K562 (cell line): ENCODE measurements at regions not wholly inside any gene's neighbourhood (a gene's known extent, or its start where the extent isn't known, plus 50 kb on each side); places are given as distances from the start of the nearest gene placed in this dataset.

ENCODE experiments used
- GATA2 ChIP-seq: sonication (generic); formaldehyde crosslinking; IDR thresholded peaks from 2 replicates; pipeline ENCODE4 v1.4.0; 2020; ENCODE audit warnings: mild to moderate bottlenecking, missing genetic modification reagents
- KDM2B ChIP-seq: fragments of 250-450 bp; sonication (Bioruptor Pico); IDR thresholded peaks from 2 replicates; pipeline ENCODE4 v1.8.0; 2021; ENCODE audit warnings: mild to moderate bottlenecking, moderate library complexity
- MAFG ChIP-seq: fragments of 450-650 bp; conservative IDR thresholded peaks from 2 replicates; pipeline ENCODE4 v1.6.1; 2016; ENCODE audit warnings: missing genetic modification characterization, missing compliant biosample characterization
- MAFK ChIP-seq: IDR thresholded peaks from 2 replicates; pipeline ENCODE4 v1.6.1; 2011; ENCODE audit warnings: low read length, improper control_type of control experiment
- MCM2 ChIP-seq: fragments of 450-650 bp; IDR thresholded peaks from 2 replicates; pipeline ENCODE4 v1.6.1; 2017; ENCODE audit warnings: low read depth, mild to moderate bottlenecking
- NFYB ChIP-seq: IDR thresholded peaks from 2 replicates; pipeline ENCODE4 v1.6.1; 2011; ENCODE audit warnings: mild to moderate bottlenecking, moderate library complexity; ENCODE audit not compliant: insufficient read length; ENCODE audit errors: extremely low read depth
- NR2C1 ChIP-seq, 2 experiments: fragments of 450-650 bp; IDR thresholded peaks; 2 replicates each; pipeline ENCODE4 v1.6.1; 2017; ENCODE audit warnings: mild to moderate bottlenecking in 2 of 2, antibody characterized with exemption in 1 of 2, inconsistent platforms in 1 of 2, missing compliant biosample characterization in 1 of 2, missing genetic modification characterization in 1 of 2
- PHF20 ChIP-seq: fragments of 450-650 bp; IDR thresholded peaks from 2 replicates; pipeline ENCODE4 v1.6.1; 2018; ENCODE audit not compliant: partially characterized antibody
- RBM39 ChIP-seq: fragments of 200-400 bp; formaldehyde crosslinking; optimal IDR thresholded peaks from 2 replicates; pipeline ENCODE3; 2018; ENCODE audit warnings: low read depth, low read length
- SMAD3 ChIP-seq: fragments of 450-650 bp; formaldehyde crosslinking; conservative IDR thresholded peaks from 2 replicates; pipeline ENCODE4 v1.4.0; 2020; ENCODE audit warnings: mild to moderate bottlenecking
- TAF9B ChIP-seq: fragments of 450-650 bp; IDR thresholded peaks from 2 replicates; pipeline ENCODE4 v1.6.1; 2018; ENCODE audit warnings: mild to moderate bottlenecking; ENCODE audit not compliant: partially characterized antibody
- TRIM24 ChIP-seq, 2 experiments: fragments of 450-650 bp; IDR thresholded peaks; 2 replicates each; pipeline ENCODE4 v1.6.1; 2016
- ZEB2 ChIP-seq: fragments of 450-650 bp; IDR thresholded peaks from 2 replicates; pipeline ENCODE4 v1.6.1; 2016
- ZNF212 ChIP-seq: fragments of 450-650 bp; formaldehyde crosslinking; IDR thresholded peaks from 2 replicates; pipeline ENCODE4 v1.4.0; 2020; ENCODE audit warnings: mild to moderate bottlenecking
- ZNF23 ChIP-seq: fragments of 250-450 bp; sonication (Bioruptor Pico); IDR thresholded peaks from 2 replicates; pipeline ENCODE4 v1.4.0; 2020; ENCODE audit warnings: mild to moderate bottlenecking
- ZNF384 ChIP-seq: IDR thresholded peaks from 2 replicates; pipeline ENCODE4 v1.6.1; 2012; ENCODE audit warnings: low read depth, low read length, improper control_type of control experiment
- TF ChIP-seq, protein P1 (sequence below): fragments of 250-450 bp; sonication (Bioruptor Pico); IDR thresholded peaks from 2 replicates; pipeline ENCODE4 v1.4.0; 2020
- TF ChIP-seq, protein P2 (sequence below): sonication (generic); formaldehyde crosslinking; IDR thresholded peaks from 2 replicates; pipeline ENCODE4 v1.9.0; 2022; ENCODE audit warnings: mild to moderate bottlenecking, missing genetic modification reagents
- TF ChIP-seq, protein P3 (sequence below): sonication (generic); formaldehyde crosslinking; IDR thresholded peaks from 2 replicates; pipeline ENCODE4 v1.8.1; 2023; ENCODE audit warnings: mild to moderate bottlenecking, missing genetic modification reagents, moderate library complexity
- TF ChIP-seq, protein P4 (sequence below), 3 experiments: IDR thresholded peaks in 2 of 3; conservative IDR thresholded peaks in 1 of 3; 2 replicates each; pipeline ENCODE4 v1.5.1; 2011 to 2012; ENCODE audit warnings: low read length in 3 of 3, mild to moderate bottlenecking in 3 of 3, control low read depth in 2 of 3, improper control_type of control experiment in 1 of 3, inconsistent platforms in 1 of 3, low read depth in 1 of 3, mixed read lengths in 1 of 3, moderate library complexity in 1 of 3; ENCODE audit not compliant: insufficient read depth in 2 of 3
- TF ChIP-seq, protein P5 (sequence below): fragments of 450-650 bp; IDR thresholded peaks from 2 replicates; pipeline ENCODE4 v1.6.1; 2017; ENCODE audit warnings: mild to moderate bottlenecking, moderate library complexity

DNA sequence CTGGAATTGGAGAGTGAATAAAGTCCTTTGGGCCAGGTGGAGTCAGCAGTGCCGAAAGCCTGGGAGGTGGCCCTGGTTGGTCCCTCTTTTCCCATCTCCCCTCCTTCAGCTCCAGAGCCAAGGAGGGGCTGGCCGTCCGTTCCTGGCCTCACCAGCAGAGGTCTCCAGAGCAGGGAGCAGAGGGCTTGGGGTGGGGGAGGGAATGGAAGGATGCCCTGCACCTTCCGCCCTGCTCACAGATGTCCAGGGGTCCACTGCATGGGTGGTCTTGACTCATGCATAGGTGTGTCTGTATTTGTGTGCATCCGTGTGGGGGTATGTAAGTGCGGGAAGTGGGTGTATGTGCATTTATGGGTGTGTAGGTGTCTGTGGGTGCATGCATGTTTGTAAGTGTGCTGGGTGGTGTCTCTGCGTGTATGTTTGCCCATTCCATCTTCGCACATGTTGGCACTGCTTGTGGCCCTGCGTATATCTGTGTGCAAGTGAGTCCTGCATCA lies 201.8 kb downstream of the ZFP36L2 start (continued):
- TF ChIP-seq, protein P1, sequence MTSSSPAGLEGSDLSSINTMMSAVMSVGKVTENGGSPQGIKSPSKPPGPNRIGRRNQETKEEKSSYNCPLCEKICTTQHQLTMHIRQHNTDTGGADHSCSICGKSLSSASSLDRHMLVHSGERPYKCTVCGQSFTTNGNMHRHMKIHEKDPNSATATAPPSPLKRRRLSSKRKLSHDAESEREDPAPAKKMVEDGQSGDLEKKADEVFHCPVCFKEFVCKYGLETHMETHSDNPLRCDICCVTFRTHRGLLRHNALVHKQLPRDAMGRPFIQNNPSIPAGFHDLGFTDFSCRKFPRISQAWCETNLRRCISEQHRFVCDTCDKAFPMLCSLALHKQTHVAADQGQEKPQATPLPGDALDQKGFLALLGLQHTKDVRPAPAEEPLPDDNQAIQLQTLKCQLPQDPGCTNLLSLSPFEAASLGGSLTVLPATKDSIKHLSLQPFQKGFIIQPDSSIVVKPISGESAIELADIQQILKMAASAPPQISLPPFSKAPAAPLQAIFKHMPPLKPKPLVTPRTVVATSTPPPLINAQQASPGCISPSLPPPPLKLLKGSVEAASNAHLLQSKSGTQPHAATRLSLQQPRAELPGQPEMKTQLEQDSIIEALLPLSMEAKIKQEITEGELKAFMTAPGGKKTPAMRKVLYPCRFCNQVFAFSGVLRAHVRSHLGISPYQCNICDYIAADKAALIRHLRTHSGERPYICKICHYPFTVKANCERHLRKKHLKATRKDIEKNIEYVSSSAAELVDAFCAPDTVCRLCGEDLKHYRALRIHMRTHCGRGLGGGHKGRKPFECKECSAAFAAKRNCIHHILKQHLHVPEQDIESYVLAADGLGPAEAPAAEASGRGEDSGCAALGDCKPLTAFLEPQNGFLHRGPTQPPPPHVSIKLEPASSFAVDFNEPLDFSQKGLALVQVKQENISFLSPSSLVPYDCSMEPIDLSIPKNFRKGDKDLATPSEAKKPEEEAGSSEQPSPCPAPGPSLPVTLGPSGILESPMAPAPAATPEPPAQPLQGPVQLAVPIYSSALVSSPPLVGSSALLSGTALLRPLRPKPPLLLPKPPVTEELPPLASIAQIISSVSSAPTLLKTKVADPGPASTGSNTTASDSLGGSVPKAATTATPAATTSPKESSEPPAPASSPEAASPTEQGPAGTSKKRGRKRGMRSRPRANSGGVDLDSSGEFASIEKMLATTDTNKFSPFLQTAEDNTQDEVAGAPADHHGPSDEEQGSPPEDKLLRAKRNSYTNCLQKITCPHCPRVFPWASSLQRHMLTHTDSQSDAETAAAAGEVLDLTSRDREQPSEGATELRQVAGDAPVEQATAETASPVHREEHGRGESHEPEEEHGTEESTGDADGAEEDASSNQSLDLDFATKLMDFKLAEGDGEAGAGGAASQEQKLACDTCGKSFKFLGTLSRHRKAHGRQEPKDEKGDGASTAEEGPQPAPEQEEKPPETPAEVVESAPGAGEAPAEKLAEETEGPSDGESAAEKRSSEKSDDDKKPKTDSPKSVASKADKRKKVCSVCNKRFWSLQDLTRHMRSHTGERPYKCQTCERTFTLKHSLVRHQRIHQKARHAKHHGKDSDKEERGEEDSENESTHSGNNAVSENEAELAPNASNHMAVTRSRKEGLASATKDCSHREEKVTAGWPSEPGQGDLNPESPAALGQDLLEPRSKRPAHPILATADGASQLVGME: no peak
- no peak for TF ChIP-seq NFYB
- TF ChIP-seq RBM39: peak; percentile 44
- no peak for TF ChIP-seq MAFK
- no peak for TF ChIP-seq GATA2 (CRISPR knock-in tag)
- TF ChIP-seq, protein P2, sequence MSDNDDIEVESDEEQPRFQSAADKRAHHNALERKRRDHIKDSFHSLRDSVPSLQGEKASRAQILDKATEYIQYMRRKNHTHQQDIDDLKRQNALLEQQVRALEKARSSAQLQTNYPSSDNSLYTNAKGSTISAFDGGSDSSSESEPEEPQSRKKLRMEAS (CRISPR knock-in tag): no peak
- TF ChIP-seq SMAD3 (CRISPR knock-in tag): no peak
- TF ChIP-seq ZEB2: no peak
- no peak for TF ChIP-seq TRIM24 (IDR thresholded peaks at IDR 0.05)
- 0 out of 2 replicates have a peak, but pooled peaks have one; percentile 17 for TF ChIP-seq ZNF384
- no peak for TF ChIP-seq NR2C1 (IDR thresholded peaks at IDR 0.05)
- no peak for TF ChIP-seq NR2C1 (tag; IDR thresholded peaks at IDR 0.05)
- no peak for TF ChIP-seq TAF9B
- no peak for TF ChIP-seq ZNF212 (CRISPR knock-in tag)
- TF ChIP-seq MCM2: no peak
- TF ChIP-seq, protein P3, sequence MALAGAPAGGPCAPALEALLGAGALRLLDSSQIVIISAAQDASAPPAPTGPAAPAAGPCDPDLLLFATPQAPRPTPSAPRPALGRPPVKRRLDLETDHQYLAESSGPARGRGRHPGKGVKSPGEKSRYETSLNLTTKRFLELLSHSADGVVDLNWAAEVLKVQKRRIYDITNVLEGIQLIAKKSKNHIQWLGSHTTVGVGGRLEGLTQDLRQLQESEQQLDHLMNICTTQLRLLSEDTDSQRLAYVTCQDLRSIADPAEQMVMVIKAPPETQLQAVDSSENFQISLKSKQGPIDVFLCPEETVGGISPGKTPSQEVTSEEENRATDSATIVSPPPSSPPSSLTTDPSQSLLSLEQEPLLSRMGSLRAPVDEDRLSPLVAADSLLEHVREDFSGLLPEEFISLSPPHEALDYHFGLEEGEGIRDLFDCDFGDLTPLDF: no peak
- TF ChIP-seq ZNF23 (CRISPR knock-in tag): no peak
- no peak for TF ChIP-seq KDM2B (CRISPR knock-in tag)
- TF ChIP-seq, protein P4, sequence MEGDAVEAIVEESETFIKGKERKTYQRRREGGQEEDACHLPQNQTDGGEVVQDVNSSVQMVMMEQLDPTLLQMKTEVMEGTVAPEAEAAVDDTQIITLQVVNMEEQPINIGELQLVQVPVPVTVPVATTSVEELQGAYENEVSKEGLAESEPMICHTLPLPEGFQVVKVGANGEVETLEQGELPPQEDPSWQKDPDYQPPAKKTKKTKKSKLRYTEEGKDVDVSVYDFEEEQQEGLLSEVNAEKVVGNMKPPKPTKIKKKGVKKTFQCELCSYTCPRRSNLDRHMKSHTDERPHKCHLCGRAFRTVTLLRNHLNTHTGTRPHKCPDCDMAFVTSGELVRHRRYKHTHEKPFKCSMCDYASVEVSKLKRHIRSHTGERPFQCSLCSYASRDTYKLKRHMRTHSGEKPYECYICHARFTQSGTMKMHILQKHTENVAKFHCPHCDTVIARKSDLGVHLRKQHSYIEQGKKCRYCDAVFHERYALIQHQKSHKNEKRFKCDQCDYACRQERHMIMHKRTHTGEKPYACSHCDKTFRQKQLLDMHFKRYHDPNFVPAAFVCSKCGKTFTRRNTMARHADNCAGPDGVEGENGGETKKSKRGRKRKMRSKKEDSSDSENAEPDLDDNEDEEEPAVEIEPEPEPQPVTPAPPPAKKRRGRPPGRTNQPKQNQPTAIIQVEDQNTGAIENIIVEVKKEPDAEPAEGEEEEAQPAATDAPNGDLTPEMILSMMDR (IDR thresholded peaks at IDR 0.05 in 2 of 3, conservative IDR thresholded peaks at IDR 0.05 in 1 of 3; ENCODE audit: insufficient read depth in 2 of 3, low read depth in 1 of 3, low read length in 3 of 3): peak; percentile 90 to 92 (median 90)
- TF ChIP-seq PHF20: no peak
- TF ChIP-seq, protein P5, sequence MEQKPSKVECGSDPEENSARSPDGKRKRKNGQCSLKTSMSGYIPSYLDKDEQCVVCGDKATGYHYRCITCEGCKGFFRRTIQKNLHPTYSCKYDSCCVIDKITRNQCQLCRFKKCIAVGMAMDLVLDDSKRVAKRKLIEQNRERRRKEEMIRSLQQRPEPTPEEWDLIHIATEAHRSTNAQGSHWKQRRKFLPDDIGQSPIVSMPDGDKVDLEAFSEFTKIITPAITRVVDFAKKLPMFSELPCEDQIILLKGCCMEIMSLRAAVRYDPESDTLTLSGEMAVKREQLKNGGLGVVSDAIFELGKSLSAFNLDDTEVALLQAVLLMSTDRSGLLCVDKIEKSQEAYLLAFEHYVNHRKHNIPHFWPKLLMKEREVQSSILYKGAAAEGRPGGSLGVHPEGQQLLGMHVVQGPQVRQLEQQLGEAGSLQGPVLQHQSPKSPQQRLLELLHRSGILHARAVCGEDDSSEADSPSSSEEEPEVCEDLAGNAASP: no peak
- TF ChIP-seq MAFG (tag): no peak
